Mucosa of descending colon (tissue), 3 donors: ENCODE measurements at regions not wholly inside any gene's neighbourhood (a gene's known extent, or its start where the extent isn't known, plus 50 kb on each side); places are given as distances from the start of the nearest gene placed in this dataset.

Experiments used
- ATAC-seq: fragments of 200-7000 bp; cut with Tn5 transposase; one replicate; pipeline ENCODE4 v1.9.1; 2020; ENCODE audit warnings: mild to moderate bottlenecking, moderate library complexity
- DNase-seq, 3 donors: peaks; one replicate each; pipeline ENCODE4 v3.0.0-alpha.2; 2020
- H3K36me3 ChIP-seq: fragments of 200-600 bp; one replicate; pipeline ENCODE4 v1.8.0; 2021; ENCODE audit warnings: low read depth, mild to moderate bottlenecking
- H3K4me1 ChIP-seq: fragments of 200-600 bp; one replicate; pipeline ENCODE4 v1.8.0; 2021; ENCODE audit warnings: low read depth, mild to moderate bottlenecking
- H3K4me3 ChIP-seq: fragments of 200-600 bp; one replicate; pipeline ENCODE4 v1.8.0; 2021; ENCODE audit warnings: mild to moderate bottlenecking
- H3K9me3 ChIP-seq: fragments of 200-600 bp; one replicate; pipeline ENCODE4 v1.8.0; 2021; ENCODE audit warnings: mild to moderate bottlenecking
- CTCF ChIP-seq: fragments of 200-600 bp; IDR thresholded peaks from one replicate; pipeline ENCODE4 v1.8.0; 2022; ENCODE audit warnings: antibody characterized with exemption, mild to moderate bottlenecking
- intact Hi-C, 2 donors: fragments of 100-400 bp; cut with DNase I in 1 of 2; cut with micrococcal nuclease in 1 of 2; formaldehyde crosslinking; loops; one replicate each; pipeline versions ENCODE4 v1.11.0 to v1.11.1; 2022; cut with DNase I, micrococcal nuclease
- donor health status: DM: no; HTN: no; CAD: no; lungs with moderate emphysema.
- donor health status: DM: no; HTN: no; CAD: no.
- donor health status: DM: no; HTN: yes; CAD: no.

- Histone ChIP-seq H3K4me1 (no peaks in the 10 kb centered on the region), H3K9me3 (no peaks in the 10 kb centered on the region), H3K36me3 (no peaks in the 10 kb centered on the region), H3K4me3 (no peak overlapping the region)
- TF ChIP-seq CTCF, result no peak
- DNase-seq (no peak), ATAC-seq (peak; percentile 42)
- intact Hi-C loops, result no loop called here
These were observed 73.0 kb upstream of the FRMD4B start for GRCh38 chr3:69458803-69459365.

GRCh38 chr3:69456631-69457030 is 70.7 kb upstream of the FRMD4B start:
- no peak for TF ChIP-seq CTCF
- no peaks in the 10 kb centered on the region for H3K36me3 ChIP-seq
- no peaks in the 10 kb centered on the region for H3K4me1 ChIP-seq
- ATAC-seq (no peak), DNase-seq (no peak)
- H3K4me3 ChIP-seq, result no peak overlapping the region
- H3K9me3 ChIP-seq, result no peaks in the 10 kb centered on the region
- intact Hi-C loops, result no loop called here

- Histone ChIP-seq H3K36me3 (no peaks in the 10 kb centered on the region), H3K4me1 (no peaks in the 10 kb centered on the region), H3K4me3 (no peak overlapping the region), H3K9me3 (no peaks in the 10 kb centered on the region)
- intact Hi-C loops, result no loop called here
- no peak for DNase-seq
- ATAC-seq, result no peak
- TF ChIP-seq CTCF, result no peak
These were observed 68.4 kb upstream of the FRMD4B start for GRCh38 chr3:69454204-69454787.

GRCh38 chr3:69452295-69452694 is 66.4 kb upstream of the FRMD4B start:
- ATAC-seq (no peak), DNase-seq (no peak)
- Histone ChIP-seq H3K4me1 (no peaks in the 10 kb centered on the region), H3K4me3 (no peak overlapping the region), H3K9me3 (no peaks in the 10 kb centered on the region), H3K36me3 (no peaks in the 10 kb centered on the region)
- intact Hi-C loops, result no loop called here
- TF ChIP-seq CTCF, result no peak

- Histone ChIP-seq H3K4me1 (no peaks in the 10 kb centered on the region), H3K36me3 (no peaks in the 10 kb centered on the region), H3K4me3 (no peak overlapping the region), H3K9me3 (no peaks in the 10 kb centered on the region)
- TF ChIP-seq CTCF, result no peak
- no peak for ATAC-seq
- no peak for DNase-seq
- intact Hi-C loops, result no loop called here
These were observed 65.7 kb upstream of the FRMD4B start for GRCh38 chr3:69451594-69451993.

- Histone ChIP-seq H3K36me3 (no peaks in the 10 kb centered on the region), H3K9me3 (no peaks in the 10 kb centered on the region), H3K4me3 (no peak overlapping the region), H3K4me1 (no peaks in the 10 kb centered on the region)
- no peak for ATAC-seq
- DNase-seq, result no peak
- TF ChIP-seq CTCF, result no peak
- intact Hi-C loops, result no loop called here
These were observed 63.0 kb upstream of the FRMD4B start for GRCh38 chr3:69448877-69449276.
